ENCODE measurements at regions not wholly inside any gene's neighbourhood (a gene's known extent, or its start where the extent isn't known, plus 50 kb on each side); places are given as distances from the start of the nearest gene placed in this dataset.
"Not testable (repeated sequence)": the region's sequence is repeated elsewhere in the genome, so short reads cannot be mapped to it uniquely, and the experiment has no call there.

DNA sequence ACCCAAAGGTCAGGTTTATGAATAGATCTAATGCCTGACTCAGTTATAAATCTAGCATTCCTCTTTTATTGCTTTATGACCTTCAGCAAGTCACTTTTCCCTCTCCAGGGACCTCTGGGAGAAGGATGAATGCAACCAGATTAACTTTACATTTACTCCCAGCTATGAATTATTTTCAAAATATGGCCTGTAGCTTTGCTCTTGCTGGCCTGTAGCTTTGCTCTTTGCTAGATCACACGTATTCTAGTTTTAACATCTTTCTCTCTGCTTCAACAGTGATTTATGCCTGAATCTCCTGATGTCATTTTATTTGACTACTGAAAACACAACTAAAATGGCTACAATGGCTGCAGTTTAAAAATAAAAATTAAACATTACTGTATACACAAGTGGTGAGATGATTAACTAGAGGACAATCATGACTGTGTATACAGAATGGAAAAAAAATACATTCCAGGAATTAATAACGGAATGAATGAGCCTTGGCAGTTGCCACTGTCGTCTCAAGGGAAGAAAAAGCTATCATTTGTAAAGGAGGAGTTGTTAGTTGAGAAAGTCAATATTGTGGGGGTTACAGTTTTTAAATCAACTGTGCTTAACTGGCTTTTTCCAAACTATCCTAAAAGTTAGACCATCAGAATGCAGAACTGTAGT, 434.5 kb upstream of the GOT2 start:
- no peak for DNase-seq (ENCODE audit: low spot score)

DNA sequence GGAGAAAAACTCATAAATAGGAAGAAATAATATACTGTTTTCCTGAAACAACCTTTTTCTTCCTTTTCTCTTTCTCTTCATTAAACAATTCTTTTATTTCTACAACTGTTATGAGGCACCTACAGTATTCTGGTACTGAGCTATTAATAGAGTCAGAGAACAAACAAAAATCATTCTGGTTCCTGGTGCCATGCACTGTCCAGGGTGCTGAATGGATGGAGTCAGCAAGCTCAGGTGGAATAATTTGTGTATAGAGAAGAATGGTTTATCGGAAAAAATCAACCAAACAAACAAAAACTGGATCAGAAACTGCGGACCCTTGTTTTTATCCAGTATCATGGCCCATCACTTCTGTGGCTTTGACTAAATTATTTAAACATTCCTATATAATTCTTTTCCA, 430.3 kb upstream of the GOT2 start:
- DNase-seq (ENCODE audit: low spot score): no peak

DNA sequence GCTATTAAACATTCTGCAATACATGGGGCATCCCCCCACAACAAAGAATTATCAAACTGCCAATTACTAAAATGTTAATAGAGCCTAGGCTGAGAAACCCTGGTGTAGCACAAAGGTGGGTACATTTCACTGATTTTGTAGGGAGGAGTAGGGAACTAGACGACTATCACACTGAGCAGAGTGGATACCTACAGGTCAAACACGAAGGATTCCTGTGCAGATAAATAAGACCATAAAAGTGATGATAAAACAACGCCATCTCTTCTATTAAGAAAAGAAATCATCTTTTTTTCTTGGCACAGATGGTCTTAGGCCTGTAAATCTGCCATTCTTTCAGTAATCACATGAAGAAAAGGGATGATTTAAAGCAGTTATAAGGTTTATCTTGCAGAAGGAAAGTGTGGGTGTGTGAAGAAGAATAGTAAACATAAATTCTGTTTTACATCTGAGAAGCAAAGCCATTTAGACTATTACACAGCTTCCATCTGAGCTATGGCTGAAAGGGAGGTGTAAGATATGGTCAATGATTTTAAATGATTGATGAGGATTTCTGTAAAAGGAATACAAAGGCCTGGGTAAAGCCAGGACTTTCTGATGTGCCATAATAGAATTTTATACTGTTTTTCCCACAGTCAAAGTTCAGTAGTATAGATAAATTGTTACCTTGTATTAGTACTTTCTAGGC, 429.4 kb upstream of the GOT2 start:
- DNase-seq (ENCODE audit: low spot score): no peak

DNA sequence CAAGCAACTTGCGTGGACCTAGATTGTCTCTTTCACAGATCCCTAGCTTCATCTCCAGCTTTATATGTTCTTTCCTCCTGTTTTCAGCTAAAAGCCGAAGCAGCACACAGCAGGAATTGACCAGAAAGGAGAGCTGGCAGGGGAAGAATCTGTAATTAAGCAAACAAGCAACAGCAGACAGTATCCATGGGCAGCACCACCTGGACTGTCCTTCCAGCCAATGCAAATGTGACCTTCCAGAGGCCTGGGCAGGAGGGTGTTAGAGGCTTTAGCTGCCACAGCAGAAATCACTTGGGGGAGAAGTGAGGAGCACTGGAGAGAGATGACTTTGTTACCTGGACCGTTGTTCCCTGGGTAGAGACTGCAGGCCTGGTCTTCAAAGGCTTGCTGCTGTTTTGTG, 427.6 kb upstream of the GOT2 start:
- no peak for DNase-seq (ENCODE audit: low spot score)

DNA sequence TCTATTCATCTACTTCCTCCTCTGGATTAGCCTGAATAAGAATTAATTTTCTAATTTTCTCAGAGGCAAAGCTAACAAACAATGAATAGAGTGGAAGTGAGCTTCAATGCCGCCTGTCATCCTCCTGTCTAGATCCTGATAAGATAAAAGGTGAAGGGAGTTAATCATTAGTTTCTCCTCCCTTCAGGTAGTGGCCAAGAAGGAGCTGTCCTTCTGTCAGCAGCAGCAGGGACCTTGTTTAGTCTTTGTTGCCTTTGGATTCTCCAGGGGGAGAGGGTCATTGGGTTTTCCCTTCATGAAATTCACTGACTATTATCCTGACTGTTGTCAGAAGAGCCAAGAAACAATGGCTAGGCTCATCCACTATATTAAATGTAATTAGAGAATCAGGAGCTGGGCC, 420.2 kb upstream of the GOT2 start:
- no peak for DNase-seq (ENCODE audit: low spot score)

DNA sequence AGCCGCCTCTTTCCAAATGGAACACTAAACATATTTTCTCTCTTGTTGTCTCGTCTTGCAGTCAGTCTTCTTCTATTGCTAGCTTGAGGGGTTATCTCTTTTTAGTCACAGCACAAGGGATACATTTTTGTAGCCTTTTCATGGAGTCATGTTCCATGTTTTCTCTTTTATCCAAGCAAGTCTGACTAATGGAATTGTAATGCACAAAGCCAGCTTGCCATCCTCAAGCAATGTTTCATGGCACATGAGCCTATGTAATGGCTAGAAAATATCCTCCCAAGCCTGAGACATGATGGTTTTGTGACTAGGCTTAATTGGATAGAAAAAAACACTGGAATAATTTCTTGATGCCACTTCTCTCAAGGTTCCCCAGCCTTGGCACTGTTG, 414.6 kb upstream of the GOT2 start:
- no peak for DNase-seq (ENCODE audit: low spot score)

DNA sequence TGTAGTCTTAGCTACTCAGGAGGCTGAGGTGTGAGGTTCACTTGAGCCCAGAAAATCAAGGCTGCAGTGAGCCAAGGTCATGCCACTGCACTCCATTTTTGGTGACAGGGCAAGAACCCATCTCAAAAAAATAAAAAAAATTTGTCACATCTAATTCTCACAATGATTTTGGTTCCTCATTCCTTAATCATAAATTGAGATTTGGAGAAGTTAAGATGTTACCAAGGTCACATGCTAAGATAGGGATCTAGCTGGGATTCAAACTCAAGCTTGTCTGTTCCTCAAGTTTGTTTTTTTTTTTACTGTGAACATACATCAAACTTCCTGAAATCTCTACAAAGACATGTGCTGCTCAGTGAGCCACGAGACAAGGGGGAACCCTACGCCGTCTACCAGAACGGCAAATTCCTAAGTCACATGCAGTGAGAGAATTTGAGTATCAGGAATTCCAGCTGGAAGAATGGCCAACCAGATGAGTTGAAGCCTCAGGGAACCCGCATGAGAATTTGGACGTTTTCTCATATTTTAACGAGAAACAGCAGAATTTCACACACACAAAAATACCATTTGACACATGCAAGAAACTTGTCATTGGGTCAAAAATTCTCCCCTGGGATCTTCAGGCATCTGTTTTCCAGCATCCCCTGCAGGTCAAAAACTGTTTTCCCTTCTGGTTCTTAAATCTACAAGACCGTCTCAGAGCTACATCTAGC, 414.1 kb upstream of the GOT2 start:
- DNase-seq (ENCODE audit: low spot score): no peak

DNA sequence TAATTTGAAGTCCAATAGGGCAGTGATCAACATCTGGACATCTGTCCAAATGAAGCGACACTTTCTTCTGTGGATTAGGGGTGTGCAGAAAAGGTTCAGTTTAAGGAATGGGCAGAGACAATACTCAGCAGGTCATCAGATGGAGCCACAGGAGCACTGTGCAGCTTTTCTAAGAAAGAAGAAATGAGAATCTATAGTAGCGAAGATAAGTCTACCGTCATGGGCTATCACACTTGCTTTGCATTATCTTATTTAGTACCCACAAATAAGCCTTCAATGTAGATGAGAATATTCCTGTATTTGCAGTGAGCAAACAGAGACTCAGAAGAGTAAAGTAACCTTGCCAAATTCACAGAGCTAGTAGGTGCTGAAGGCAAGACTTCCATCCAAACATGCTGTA, 412.0 kb upstream of the GOT2 start:
- DNase-seq (ENCODE audit: low spot score): no peak

DNA sequence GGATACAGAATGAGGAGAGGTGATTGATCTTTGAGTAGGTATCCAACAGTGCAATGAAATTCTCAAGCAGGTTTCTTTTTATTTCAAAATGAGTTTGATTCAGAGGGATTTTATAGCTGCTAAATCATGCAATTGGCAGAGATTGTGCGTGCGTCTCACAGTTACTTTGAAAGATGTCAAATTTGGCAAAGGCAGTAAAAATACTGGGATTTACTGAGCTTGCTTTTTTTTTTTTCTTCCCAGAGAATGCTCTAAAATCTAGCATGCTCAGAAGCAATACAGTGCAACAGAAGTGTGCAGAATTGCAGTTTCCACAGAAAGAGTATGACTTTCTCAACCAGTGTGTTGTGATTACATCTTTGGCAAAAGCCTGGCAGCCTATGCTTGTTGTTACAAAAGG, 410.7 kb upstream of the GOT2 start:
- no peak for DNase-seq (ENCODE audit: low spot score)

DNA sequence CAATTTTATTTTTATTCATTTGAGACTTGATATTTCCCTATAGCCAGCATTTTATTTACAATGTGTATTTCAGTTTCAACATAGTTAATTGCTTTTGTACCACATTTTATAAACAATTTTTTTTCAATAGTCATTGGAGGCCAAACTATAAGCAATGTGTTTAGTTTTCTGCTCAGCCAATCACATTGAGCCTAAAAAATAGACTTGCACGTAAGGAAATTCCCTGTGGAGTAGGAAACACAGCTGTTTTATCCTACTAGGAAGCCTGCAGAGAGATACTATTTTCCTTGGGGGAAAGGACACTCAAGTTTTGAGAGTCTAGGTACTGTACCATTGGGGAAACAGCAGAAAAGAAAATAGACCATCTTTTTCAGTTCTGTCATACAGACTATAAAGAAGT, 410.2 kb upstream of the GOT2 start:
- no peak for DNase-seq (ENCODE audit: low spot score)

DNA sequence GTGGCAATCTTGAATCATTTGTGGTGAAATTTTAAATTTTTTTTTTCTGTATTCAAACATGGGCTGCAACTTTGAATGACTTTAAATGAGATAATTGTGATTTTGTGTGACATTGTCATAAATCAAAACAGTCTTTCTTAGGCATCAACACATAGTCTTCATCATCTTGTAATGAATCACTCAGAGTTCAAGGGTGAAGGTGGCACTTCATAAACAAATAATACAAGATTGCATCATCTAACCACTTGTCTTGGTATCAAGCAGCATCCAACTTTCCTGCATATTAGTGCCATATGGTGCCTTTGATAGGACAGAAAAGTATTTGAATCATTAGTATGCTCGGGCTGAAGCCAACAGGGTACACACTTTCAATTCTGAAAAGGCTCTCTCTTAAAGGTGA, 392.4 kb upstream of the GOT2 start:
- DNase-seq (ENCODE audit: low spot score): no peak

DNA sequence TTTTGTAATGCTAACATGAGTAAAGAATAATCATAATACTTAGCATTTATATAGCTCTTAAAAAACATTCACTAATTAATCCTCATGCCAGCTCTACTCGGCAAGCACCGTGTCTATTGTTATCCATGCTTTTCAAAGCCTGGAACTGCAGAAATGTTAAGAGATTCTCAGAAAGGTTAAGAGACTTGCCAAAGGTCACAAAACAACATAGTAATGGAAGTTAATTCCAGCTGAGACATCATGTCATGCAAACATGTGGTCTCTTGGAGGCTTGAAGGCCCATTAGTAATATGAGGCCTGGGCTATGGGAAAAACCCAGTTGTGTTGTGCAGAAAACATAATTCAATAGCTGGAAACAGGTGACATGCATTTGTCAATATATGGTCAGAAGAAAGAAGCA, 389.9 kb upstream of the GOT2 start:
- no peak for DNase-seq (ENCODE audit: low spot score)

DNA sequence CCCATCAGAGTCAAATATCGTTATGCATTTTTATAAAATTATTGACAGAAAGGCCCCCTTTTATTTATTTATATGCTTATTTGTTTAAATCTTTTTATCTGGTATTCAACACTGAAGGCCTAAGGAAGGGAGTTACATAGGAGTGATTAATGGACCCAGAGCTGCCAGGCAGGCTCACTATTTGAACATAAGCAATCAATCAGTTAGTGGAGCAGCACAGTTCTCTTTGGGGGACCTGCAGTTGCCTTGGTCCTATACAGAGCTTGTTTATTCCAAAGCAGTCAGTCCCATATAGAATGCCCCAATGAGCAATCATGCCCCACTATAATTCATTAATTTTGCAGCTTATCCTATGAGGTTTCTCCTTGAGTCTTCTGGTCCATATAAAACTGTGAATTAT, 389.4 kb upstream of the GOT2 start:
- DNase-seq (ENCODE audit: low spot score): no peak

DNA sequence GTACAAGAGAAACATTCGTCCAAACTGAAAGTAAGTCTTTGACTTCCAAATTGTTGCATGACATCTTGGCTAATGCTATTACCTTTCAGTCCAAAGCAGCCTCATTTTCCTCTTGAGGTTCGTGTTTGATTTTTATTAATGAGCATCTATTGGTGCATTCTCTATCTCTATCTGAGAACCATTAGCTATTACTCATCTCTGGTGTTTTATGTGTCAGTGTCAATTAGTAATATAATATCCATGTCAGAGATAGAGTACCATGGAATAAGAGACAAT, 388.1 kb upstream of the GOT2 start:
- DNase-seq (ENCODE audit: low spot score): no peak

DNA sequence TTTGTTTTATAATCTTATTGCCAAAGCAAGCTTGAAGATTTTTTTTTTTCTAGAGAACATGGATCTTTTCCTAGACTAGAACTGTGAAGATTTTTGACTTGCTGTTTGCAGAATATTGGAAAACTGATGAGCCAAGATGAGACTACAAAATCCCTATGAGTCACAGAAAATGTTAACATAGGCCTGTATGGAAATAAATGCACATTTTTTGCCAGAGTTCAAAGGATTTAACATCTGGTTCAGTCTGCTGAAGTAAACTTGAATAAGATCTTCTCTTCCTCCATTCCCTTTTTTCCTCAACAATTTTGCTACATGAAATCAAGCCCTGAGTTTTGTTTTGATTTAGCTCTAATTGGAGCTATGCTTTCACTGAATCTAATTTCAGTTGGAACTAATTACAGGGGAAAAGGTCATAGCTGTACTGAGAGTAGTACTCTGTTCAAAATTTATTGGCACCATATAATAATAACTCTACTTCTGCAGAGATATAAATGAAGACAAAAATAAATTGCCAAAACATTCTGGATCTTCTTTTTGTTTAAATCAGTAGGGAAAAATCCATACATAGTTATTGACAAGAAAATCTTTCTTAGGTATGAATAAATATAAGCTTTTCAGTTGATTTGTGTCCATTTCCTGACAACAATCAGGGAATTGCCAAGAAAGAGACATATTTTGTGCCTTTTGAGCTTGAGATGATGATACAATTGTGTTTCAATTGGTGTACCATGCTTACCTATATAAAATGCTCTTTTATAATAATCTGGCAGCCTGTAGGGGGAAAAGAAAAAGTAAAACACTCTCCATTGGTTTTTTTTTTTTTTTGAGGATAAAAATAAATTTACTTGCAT, 387.5 kb upstream of the GOT2 start:
- no peak for DNase-seq (ENCODE audit: low spot score)

DNA sequence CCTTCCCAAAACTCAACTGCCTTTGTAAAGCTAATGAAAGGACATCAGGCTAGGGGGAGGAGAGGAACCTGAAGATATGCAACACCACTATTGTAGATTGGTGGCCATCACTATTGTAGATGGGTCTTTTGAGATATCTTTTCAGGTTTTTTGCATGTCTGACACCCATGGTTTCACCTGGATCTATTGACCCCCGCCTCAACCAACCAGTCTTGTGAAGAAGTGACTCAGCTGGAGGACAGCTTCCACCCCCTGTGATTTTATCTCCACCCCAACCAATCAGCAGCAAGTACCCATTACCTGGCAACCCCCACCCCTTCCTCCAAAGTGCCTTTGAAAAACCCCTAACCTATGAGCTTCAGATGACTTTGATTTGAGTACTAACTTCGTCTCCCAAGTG, 382.6 kb upstream of the GOT2 start:
- DNase-seq (ENCODE audit: low spot score): no peak

DNA sequence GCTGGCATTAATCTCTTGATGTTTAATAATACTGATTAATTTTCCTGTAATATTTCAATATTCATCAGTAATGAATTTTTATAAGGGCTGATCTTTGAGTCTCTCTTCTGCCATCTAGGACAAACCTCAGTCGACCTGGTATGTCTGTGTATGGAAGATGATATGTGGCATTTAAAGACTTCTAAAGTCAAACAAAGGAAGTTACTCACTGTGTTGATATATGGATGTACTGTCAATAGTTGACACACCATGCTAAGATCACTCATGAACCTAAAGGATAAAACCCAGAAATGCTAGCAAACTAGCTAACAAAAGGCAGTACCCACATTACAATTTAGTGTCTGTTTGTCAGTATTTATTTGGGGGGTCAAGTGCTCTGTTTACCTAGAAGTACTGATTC, 380.7 kb upstream of the GOT2 start:
- DNase-seq (ENCODE audit: low spot score): no peak

DNA sequence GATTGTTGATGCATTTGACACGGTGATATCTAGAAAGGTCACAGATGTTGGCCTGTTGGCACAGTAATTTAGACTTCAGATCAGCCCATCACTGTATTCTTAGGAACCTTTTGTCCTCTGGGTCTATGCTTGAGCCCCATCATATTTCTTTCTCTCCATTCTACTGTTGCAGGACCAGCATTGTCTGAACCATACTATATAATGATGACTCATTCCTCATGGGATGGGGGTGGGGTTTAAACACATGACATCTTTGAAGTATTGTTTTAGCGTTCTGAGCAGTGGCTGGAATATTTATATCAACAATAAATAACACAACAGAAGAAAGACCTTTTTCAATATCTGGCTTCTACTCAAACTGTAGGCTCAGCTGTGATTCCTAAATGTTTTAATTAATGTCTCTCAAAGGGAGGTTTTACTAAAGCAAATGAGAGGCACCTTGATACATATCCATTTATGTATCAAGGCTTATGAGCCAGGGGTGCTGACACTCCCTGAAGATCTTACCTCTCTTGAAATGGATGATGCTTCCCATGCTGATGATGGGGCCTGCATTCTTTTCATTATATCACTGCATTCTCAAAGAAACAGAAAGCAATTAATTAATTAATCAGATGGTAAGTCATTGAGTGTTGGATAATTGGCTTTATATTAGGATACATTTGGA, 379.0 kb upstream of the GOT2 start:
- no peak for DNase-seq (ENCODE audit: low spot score)

DNA sequence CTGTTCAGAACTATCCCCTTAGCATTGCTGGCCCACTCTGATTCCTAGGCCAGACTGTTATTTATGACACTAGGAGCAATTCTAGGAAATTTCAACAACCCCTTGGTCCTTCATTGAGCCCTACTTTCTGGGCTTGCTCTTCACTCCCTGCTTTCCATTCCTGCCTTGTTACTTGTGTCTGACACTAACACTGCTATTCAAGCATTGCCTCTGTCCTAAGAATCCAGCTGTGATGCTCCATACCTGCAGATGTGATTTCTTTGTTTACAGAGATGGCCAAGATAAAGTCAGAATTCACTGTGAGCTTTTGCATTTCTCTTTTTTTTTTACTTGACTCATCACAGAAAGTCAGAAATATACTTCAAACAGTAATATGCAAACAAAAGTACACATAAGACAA, 377.2 kb upstream of the GOT2 start:
- DNase-seq (ENCODE audit: low spot score): no peak

DNA sequence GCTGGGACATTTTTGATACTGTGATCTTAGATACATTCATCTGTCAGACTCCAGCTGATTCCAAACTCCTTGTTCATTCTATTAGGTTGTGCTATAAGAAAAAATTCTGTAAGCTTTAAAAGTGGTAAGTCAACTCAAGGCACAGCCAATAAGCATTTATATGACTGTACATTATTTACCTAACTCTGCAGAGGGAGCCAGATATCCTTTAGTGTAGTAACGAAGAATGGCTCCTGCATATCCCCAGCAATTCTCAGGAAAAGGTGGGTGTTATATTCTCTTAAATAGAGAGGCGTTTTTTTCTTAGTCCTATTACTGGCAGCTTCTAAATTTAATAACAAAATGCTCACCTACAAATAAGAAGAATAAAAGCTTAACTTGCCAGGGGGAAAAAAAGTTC, 374.3 kb upstream of the GOT2 start:
- DNase-seq (ENCODE audit: low spot score): no peak

DNA sequence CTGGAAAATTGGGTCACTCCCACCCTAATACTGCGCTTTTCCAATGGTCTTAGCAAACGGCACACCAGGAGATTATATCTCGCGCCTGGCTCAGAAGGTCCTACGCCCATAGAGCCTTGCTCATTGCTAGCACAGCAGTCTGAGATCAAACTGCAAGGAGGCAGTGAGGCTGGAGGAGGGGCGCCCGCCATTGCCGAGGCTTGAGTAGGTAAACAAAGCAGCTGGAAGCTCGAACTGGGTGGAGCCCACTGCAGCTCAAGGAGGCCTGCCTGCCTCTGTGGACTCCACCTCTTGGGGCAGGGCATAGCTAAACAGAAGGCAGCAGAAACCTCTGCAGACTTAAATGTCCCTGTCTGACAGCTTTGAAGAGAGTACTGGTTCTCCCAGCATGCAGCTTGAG, 362.6 kb upstream of the GOT2 start:
- not testable (repeated sequence) for DNase-seq (ENCODE audit: low spot score)

DNA sequence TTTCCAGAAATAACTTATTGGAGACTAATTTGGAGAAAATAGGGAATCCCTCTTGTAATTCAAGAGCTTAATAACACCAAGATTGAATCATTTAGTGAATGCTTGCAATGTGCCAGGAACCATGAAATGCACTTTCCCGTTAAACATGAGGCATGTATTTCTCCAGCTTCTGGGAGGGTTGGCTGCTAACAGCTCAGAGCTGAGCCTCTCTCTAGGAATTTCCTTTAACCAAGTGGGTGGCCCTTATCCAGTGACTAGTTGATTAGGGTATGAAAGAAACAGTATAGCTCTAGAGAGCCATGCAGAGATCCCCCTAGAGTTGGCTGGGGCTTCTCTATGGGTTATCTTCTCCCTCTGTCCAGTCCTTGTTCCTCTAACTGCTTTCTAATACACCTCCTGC, 356.4 kb upstream of the GOT2 start:
- DNase-seq (ENCODE audit: low spot score): no peak

DNA sequence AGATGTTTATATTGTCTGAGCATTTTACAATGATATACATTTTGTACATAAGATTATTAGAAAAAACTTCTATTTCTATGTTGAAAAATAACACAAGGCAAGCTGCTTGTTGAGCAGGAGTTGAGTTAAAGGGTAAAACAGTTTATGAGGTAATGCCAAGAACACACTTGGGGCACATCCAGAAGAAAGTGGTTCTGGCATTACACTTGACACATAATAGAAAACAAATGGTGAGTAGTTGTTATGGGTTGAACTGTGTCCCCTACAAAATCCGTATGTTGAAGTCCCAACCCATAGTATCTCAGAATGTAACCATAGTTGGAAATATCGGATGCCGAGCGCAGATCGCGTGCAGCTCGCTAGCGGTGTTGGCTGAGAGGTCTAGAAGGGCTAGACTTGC, 354.3 kb upstream of the GOT2 start:
- DNase-seq (ENCODE audit: low spot score): no peak

Data from NAMALWA (cell line).